ENCODE measurements at regions not wholly inside any gene's neighbourhood (a gene's known extent, or its start where the extent isn't known, plus 50 kb on each side); places are given as distances from the start of the nearest gene placed in this dataset.

DNA sequence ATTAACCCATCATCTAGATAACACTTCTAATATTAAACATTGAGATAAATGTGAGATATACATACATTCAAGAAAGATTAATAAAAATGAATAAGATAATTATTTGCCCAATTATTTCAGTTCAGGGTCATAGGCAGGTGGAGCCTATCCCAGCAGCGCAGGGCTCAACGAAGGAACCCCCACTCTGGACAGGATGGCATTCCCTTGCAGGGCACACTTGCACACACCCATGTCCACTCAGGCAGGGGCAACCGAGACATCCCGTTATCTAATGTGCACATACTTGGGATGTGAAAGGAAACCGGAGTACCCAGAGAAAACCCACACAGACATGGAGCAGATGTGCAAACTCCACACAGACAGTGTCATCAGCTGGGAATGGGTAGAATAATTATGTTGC, 175.4 kb upstream of the CMC1 start:
- no peak overlapping the region for H3K4me3 ChIP-seq (ENCODE audit: insufficient read depth, low read length)
- TF ChIP-seq, protein P1, sequence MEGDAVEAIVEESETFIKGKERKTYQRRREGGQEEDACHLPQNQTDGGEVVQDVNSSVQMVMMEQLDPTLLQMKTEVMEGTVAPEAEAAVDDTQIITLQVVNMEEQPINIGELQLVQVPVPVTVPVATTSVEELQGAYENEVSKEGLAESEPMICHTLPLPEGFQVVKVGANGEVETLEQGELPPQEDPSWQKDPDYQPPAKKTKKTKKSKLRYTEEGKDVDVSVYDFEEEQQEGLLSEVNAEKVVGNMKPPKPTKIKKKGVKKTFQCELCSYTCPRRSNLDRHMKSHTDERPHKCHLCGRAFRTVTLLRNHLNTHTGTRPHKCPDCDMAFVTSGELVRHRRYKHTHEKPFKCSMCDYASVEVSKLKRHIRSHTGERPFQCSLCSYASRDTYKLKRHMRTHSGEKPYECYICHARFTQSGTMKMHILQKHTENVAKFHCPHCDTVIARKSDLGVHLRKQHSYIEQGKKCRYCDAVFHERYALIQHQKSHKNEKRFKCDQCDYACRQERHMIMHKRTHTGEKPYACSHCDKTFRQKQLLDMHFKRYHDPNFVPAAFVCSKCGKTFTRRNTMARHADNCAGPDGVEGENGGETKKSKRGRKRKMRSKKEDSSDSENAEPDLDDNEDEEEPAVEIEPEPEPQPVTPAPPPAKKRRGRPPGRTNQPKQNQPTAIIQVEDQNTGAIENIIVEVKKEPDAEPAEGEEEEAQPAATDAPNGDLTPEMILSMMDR (IDR thresholded peaks at IDR 0.05; ENCODE audit: extremely low read depth, low read depth, low read length) = no peak
- H3K36me3 ChIP-seq (ENCODE audit: insufficient read depth, low read length) = no peaks in the 10 kb centered on the region
- no peak overlapping the region for H2AFZ ChIP-seq (ENCODE audit: low read length)
- no peak for DNase-seq (ENCODE audit: insufficient read length, low spot score, missing footprints)
- no peak overlapping the region for H3K27ac ChIP-seq (ENCODE audit: low read depth, low read length)
- H4K20me1 ChIP-seq (ENCODE audit: insufficient read depth, low read length) = no peaks in the 10 kb centered on the region
- no peaks in the 10 kb centered on the region for H3K4me1 ChIP-seq (ENCODE audit: insufficient read depth, low read length)
- H3K27me3 ChIP-seq (ENCODE audit: insufficient read depth, low read length) = no peaks in the 10 kb centered on the region
- H3K4me2 ChIP-seq (ENCODE audit: insufficient read depth, low read length) = no peak overlapping the region
- no peaks in the 10 kb centered on the region for H3K9me3 ChIP-seq (ENCODE audit: low read depth, low read length)
- H3K79me2 ChIP-seq (ENCODE audit: insufficient read depth, low read length) = no peaks in the 10 kb centered on the region

DNA sequence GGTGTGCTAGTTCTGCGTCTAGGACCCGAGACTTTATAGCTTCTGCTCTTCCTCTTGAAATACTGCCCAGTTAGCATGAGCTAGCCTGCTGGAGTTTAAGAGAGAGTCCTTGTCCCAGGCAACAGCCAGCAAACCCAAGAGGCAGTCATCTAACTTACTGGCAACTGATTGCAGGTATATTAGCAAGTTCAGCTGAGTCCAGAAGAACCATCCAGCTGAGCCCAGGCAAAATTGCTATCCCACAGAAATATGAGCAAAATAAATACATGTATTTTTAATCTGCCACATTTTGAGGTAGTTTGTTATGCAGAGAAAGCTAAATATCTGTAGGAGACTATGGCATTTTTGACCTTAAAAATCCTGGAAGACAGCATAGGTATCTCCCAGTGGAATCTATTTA, 174.4 kb upstream of the CMC1 start:
- TF ChIP-seq, protein P1 (IDR thresholded peaks at IDR 0.05; ENCODE audit: extremely low read depth, low read depth, low read length) = no peak
- Histone ChIP-seq H3K79me2 (ENCODE audit: insufficient read depth, low read length) (no peaks in the 10 kb centered on the region), H3K36me3 (ENCODE audit: insufficient read depth, low read length) (no peaks in the 10 kb centered on the region), H4K20me1 (ENCODE audit: insufficient read depth, low read length) (no peaks in the 10 kb centered on the region), H3K4me3 (ENCODE audit: insufficient read depth, low read length) (no peak overlapping the region), H3K9me3 (ENCODE audit: low read depth, low read length) (no peaks in the 10 kb centered on the region), H3K27me3 (ENCODE audit: insufficient read depth, low read length) (no peaks in the 10 kb centered on the region), H3K27ac (ENCODE audit: low read depth, low read length) (no peak overlapping the region), H3K4me2 (ENCODE audit: insufficient read depth, low read length) (no peak overlapping the region), H3K4me1 (ENCODE audit: insufficient read depth, low read length) (no peaks in the 10 kb centered on the region), H2AFZ (ENCODE audit: low read length) (no peak overlapping the region)
- no peak for DNase-seq (ENCODE audit: insufficient read length, low spot score, missing footprints)

DNA sequence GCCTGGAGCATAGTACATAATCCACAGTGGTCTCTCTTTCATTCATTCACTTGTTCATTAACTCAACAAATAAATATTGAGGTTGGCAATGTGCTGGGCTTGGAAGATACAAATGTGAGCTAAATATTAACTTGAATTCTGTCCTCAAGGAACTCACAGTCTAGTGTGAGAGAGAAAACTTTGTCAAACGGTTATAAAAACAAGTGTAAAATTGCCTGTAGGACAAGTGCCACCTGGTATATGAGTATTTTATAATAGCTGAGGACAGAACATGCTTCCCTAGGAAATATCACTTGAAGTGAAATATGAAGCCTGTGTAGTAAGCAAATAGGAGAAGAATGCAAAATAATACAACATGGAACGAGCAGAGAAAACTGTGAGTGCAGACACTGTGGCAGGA, 173.1 kb upstream of the CMC1 start:
- TF ChIP-seq, protein P1 (IDR thresholded peaks at IDR 0.05; ENCODE audit: extremely low read depth, low read depth, low read length) = no peak
- H4K20me1 ChIP-seq (ENCODE audit: insufficient read depth, low read length) = no peaks in the 10 kb centered on the region
- no peaks in the 10 kb centered on the region for H3K79me2 ChIP-seq (ENCODE audit: insufficient read depth, low read length)
- no peaks in the 10 kb centered on the region for H3K4me1 ChIP-seq (ENCODE audit: insufficient read depth, low read length)
- H2AFZ ChIP-seq (ENCODE audit: low read length) = no peak overlapping the region
- H3K9me3 ChIP-seq (ENCODE audit: low read depth, low read length) = no peaks in the 10 kb centered on the region
- no peak for DNase-seq (ENCODE audit: insufficient read length, low spot score, missing footprints)
- no peak overlapping the region for H3K4me3 ChIP-seq (ENCODE audit: insufficient read depth, low read length)
- no peak overlapping the region for H3K4me2 ChIP-seq (ENCODE audit: insufficient read depth, low read length)
- H3K36me3 ChIP-seq (ENCODE audit: insufficient read depth, low read length) = no peaks in the 10 kb centered on the region
- no peak overlapping the region for H3K27ac ChIP-seq (ENCODE audit: low read depth, low read length)
- H3K27me3 ChIP-seq (ENCODE audit: insufficient read depth, low read length) = no peaks in the 10 kb centered on the region

DNA sequence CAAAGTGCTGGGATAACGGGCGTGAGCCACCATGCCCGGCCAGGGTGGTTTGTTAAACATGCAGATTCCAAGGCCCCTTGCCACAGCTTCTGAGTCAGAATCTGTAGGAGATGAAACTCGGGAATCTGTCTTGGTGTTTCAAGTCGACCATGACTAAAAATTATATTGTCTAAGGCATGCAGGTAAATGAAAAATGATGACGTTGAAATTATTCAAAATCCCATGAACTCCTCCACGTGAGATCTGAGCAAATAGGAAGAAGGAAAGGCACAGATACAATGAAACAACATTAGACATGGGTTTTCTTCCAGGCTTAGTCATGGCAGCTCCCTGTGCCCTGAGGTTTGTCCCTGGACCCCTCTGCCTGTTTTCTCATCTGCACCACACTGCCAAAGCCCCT, 172.0 kb upstream of the CMC1 start:
- H3K4me1 ChIP-seq (ENCODE audit: insufficient read depth, low read length) = no peaks in the 10 kb centered on the region
- H3K4me3 ChIP-seq (ENCODE audit: insufficient read depth, low read length) = no peak overlapping the region
- no peak for DNase-seq (ENCODE audit: insufficient read length, low spot score, missing footprints)
- no peak overlapping the region for H3K4me2 ChIP-seq (ENCODE audit: insufficient read depth, low read length)
- H3K79me2 ChIP-seq (ENCODE audit: insufficient read depth, low read length) = no peaks in the 10 kb centered on the region
- TF ChIP-seq, protein P1 (IDR thresholded peaks at IDR 0.05; ENCODE audit: extremely low read depth, low read depth, low read length) = no peak
- no peak overlapping the region for H3K27ac ChIP-seq (ENCODE audit: low read depth, low read length)
- H3K9me3 ChIP-seq (ENCODE audit: low read depth, low read length) = no peaks in the 10 kb centered on the region
- no peaks in the 10 kb centered on the region for H3K36me3 ChIP-seq (ENCODE audit: insufficient read depth, low read length)
- H3K27me3 ChIP-seq (ENCODE audit: insufficient read depth, low read length) = no peaks in the 10 kb centered on the region
- H4K20me1 ChIP-seq (ENCODE audit: insufficient read depth, low read length) = no peaks in the 10 kb centered on the region
- H2AFZ ChIP-seq (ENCODE audit: low read length) = no peak overlapping the region
